Ascending aorta (tissue), 2 donors: ENCODE measurements at regions not wholly inside any gene's neighbourhood (a gene's known extent, or its start where the extent isn't known, plus 50 kb on each side); places are given as distances from the start of the nearest gene placed in this dataset.

ENCODE experiments used
- DNase-seq, 2 donors: peaks; one replicate each; pipeline ENCODE4 v3.0.0-alpha.2; 2019; ENCODE audit warnings: low spot score in 2 of 2
- H3K27ac ChIP-seq, 2 donors: fragments of 200-600 bp; sonication (generic); one replicate each; pipeline ENCODE4 v1.5.1; 2016 to 2017; ENCODE audit warnings: mild to moderate bottlenecking in 1 of 2
- H3K27me3 ChIP-seq: fragments of 200-600 bp; sonication (generic); one replicate; pipeline ENCODE4 v1.5.1; 2017
- H3K36me3 ChIP-seq, 2 donors: fragments of 200-600 bp; sonication (generic); one replicate each; pipeline ENCODE4 v1.5.1; 2016
- H3K4me1 ChIP-seq, 2 donors: fragments of 200-600 bp; sonication (generic); one replicate each; pipeline ENCODE4 v1.5.1; 2016 to 2017; ENCODE audit warnings: mild to moderate bottlenecking in 1 of 2
- H3K4me3 ChIP-seq, 2 donors: fragments of 200-600 bp; sonication (generic); one replicate each; pipeline ENCODE4 v1.5.1; 2016 to 2017; ENCODE audit warnings: mild to moderate bottlenecking in 1 of 2
- H3K9me3 ChIP-seq, 2 donors: fragments of 200-600 bp; sonication (generic); one replicate each; pipeline ENCODE4 v1.5.1; 2016
- intact Hi-C: fragments of 100-400 bp; cut with DNase I; formaldehyde crosslinking; loops from one replicate; pipeline ENCODE4 v1.15.1; 2023
- TF ChIP-seq, protein P1 (sequence below), 3 experiments: fragments of 200-600 bp in 2 of 3; fragments of 450-650 bp in 1 of 3; sonication (generic) in 2 of 3; IDR thresholded peaks; one replicate each; pipeline ENCODE4 v1.5.1; 2016 to 2019; ENCODE audit warnings: antibody characterized with exemption in 3 of 3, mild to moderate bottlenecking in 1 of 3, moderate library complexity in 1 of 3

DNA sequence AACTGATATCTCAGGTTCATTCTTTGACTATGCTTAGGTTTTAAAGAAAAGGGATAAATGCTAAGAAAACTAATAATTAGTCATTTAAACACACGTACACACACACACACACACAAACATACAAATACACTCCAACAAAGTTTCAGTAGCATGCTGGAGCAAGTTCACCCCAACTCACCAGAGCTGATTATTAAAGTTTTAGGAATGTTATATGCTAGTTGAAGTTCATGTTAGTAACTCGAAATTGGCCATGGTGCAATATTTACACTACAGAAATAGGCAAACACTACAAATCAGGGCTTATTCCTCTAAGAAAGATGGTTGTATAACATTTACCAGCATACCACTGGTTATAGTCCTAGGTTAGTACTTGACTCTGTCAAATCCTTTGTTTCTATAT is 384.0 kb upstream of the DIPK2B start:
- Histone ChIP-seq H3K4me1 (no peaks in the 10 kb centered on the region), H3K4me3 (no peak overlapping the region), H3K36me3 (no peaks in the 10 kb centered on the region), H3K27ac (no peak overlapping the region), H3K27me3 (no peaks in the 10 kb centered on the region), H3K9me3 (peaks cover 6 to 15% of the 10 kb centered on the region in 2 donors)
- intact Hi-C loops: no loop called here
- DNase-seq: no peak
- TF ChIP-seq, protein P1, sequence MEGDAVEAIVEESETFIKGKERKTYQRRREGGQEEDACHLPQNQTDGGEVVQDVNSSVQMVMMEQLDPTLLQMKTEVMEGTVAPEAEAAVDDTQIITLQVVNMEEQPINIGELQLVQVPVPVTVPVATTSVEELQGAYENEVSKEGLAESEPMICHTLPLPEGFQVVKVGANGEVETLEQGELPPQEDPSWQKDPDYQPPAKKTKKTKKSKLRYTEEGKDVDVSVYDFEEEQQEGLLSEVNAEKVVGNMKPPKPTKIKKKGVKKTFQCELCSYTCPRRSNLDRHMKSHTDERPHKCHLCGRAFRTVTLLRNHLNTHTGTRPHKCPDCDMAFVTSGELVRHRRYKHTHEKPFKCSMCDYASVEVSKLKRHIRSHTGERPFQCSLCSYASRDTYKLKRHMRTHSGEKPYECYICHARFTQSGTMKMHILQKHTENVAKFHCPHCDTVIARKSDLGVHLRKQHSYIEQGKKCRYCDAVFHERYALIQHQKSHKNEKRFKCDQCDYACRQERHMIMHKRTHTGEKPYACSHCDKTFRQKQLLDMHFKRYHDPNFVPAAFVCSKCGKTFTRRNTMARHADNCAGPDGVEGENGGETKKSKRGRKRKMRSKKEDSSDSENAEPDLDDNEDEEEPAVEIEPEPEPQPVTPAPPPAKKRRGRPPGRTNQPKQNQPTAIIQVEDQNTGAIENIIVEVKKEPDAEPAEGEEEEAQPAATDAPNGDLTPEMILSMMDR (IDR thresholded peaks at IDR 0.05): no peak

DNA sequence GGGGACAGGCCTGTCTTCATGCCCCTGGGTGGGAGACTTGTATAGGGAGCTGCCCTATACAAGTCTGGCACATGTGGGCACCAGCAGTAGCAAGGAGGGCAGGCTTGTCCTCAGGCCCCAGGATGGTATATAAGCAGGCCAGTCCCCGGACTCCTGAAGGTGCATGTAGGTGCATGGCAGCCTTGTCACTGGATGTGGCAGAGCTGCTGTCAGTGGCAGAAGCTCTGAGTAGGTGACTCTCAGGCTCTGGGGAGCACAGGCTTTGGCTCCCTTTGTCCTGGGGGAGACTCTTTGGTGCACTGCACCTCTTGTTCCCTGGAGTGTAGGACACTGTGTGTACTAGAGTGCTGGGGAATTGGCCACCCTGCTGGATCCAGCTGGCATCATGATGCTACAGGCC is 376.7 kb upstream of the DIPK2B start:
- Histone ChIP-seq H3K27ac (no peak overlapping the region), H3K36me3 (no peaks in the 10 kb centered on the region), H3K4me3 (no peak overlapping the region), H3K9me3 (peaks cover 6 to 17% of the 10 kb centered on the region in 2 donors), H3K27me3 (no peaks in the 10 kb centered on the region), H3K4me1 (no peaks in the 10 kb centered on the region)
- DNase-seq: no peak
- intact Hi-C loops: no loop called here
- TF ChIP-seq, protein P1 (IDR thresholded peaks at IDR 0.05): no peak

DNA sequence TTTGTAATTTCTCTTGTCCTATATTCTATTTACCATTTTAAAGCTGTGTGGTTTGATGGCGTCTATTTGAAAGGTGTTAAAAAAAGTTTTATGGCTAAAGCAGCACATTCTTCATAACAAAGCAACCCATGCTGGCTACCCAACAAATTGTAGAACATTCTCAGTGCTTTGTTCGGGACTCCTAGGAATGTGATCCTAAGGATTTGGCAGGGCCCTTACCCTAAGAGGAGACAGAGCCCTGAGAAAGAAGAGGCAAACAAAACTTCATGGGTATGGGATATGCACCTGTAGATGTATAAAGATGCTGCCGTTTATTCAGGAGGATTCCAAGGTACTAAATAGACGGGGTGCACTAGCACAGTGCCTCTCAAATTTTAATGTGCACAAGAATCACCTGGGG is 370.8 kb upstream of the DIPK2B start:
- TF ChIP-seq, protein P1 (IDR thresholded peaks at IDR 0.05): no peak

DNA sequence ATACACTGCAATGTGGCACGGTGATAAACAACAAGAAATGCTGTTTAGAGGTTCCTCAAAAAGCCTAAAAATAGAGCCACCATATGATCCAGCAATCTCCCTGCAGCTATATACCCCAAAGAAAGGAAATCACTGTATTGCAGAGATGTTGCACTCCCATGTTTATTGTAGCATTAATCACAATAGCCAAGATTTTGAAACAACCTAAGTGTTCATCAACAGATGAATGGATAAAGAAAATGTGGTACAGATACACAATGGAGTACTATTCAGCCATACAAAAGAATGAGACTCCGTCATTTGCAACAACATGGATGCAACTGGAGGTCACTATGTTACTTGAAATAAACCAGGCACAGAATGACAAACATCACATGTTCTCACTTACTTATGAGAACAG is 365.8 kb upstream of the DIPK2B start:
- H3K36me3 ChIP-seq: no peaks in the 10 kb centered on the region
- TF ChIP-seq, protein P1 (IDR thresholded peaks at IDR 0.05): no peak
- H3K9me3 ChIP-seq: no peaks in the 10 kb centered on the region
- intact Hi-C loops: no loop called here
- no peaks in the 10 kb centered on the region for H3K27me3 ChIP-seq
- H3K27ac ChIP-seq: no peak overlapping the region
- H3K4me1 ChIP-seq: no peaks in the 10 kb centered on the region
- no peak for DNase-seq
- H3K4me3 ChIP-seq: no peak overlapping the region

More for the DNA sequence above, 370.8 kb upstream of the DIPK2B start:
- Histone ChIP-seq H3K36me3 (no peaks in the 10 kb centered on the region), H3K27me3 (no peaks in the 10 kb centered on the region), H3K4me1 (no peaks in the 10 kb centered on the region), H3K27ac (no peak overlapping the region), H3K9me3 (no peaks in the 10 kb centered on the region), H3K4me3 (no peak overlapping the region)
- no peak for DNase-seq
- intact Hi-C loops: no loop called here

DNA sequence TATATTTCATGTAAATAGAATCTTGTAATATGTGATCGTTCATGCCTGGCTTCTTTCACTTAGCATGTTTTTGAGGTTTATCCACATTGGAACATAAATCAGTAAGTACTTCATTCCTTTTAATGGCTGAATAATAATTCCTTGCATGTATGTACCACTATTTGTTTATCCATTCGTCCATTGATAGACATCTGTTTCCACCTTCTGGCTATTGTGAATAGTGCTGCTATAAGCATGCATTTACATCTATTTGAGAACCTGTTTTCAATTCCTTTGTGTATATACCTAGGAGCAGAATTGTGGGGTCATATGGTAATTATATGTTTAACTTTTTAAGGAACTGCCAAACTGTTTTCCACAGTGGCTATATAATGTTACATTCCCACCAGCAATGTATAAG is 356.7 kb upstream of the DIPK2B start:
- H3K27ac ChIP-seq: no peak overlapping the region
- no peaks in the 10 kb centered on the region for H3K9me3 ChIP-seq
- no peaks in the 10 kb centered on the region for H3K4me1 ChIP-seq
- TF ChIP-seq, protein P1 (IDR thresholded peaks at IDR 0.05): no peak
- intact Hi-C loops: no loop called here
- H3K4me3 ChIP-seq: no peak overlapping the region
- DNase-seq: no peak
- H3K36me3 ChIP-seq: no peaks in the 10 kb centered on the region
- no peaks in the 10 kb centered on the region for H3K27me3 ChIP-seq

DNA sequence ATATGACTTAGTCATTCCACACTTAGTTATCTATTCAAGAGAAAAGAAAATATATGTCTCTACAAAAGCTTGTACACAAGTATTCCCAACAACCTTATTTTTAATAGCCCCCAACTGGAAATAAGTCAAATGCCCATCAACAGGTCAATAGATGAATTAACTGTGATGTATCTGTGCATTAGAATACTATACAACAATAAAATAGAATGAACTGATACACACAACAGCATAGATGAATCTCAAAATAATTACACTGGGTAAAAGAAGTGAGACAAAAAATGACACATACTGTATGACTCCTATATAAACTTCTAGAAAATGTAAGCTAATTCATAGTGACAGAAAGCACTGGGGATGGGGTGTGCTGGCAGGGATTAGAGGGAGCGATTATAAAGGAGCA is 354.1 kb upstream of the DIPK2B start:
- no peak overlapping the region for H3K4me3 ChIP-seq
- no peak overlapping the region for H3K27ac ChIP-seq
- H3K4me1 ChIP-seq: no peaks in the 10 kb centered on the region
- no peaks in the 10 kb centered on the region for H3K9me3 ChIP-seq
- TF ChIP-seq, protein P1 (IDR thresholded peaks at IDR 0.05): no peak
- intact Hi-C loops: no loop called here
- no peak for DNase-seq
- H3K36me3 ChIP-seq: no peaks in the 10 kb centered on the region
- no peaks in the 10 kb centered on the region for H3K27me3 ChIP-seq
